ENCODE measurements at regions not wholly inside any gene's neighbourhood (a gene's known extent, or its start where the extent isn't known, plus 50 kb on each side); places are given as distances from the start of the nearest gene placed in this dataset.
A peak's percentile ranks its signal among the peaks of the same experiment; 100 is the strongest.
"Not testable (repeated sequence)": the region's sequence is repeated elsewhere in the genome, so short reads cannot be mapped to it uniquely, and the experiment has no call there.

GRCh38 chr21:16216288-16216962, 486.6 kb downstream of the USP25 start:
- no peak for DNase-seq (ENCODE audit: low spot score)
- TF ChIP-seq CTCF (IDR thresholded peaks at IDR 0.05; ENCODE audit: extremely low read depth, insufficient read depth, missing control alignments): no peak
- in situ Hi-C loops (cut with MboI; ENCODE audit: low pct_unique_long_range_greater_than_20kb, low sequenced_read_pairs, unreplicated experiment): no loop called here

GRCh38 chr21:16218682-16219343, 489.0 kb downstream of the USP25 start:
- DNase-seq (ENCODE audit: low spot score): peak; percentile 5
- no peak for TF ChIP-seq CTCF (IDR thresholded peaks at IDR 0.05; ENCODE audit: extremely low read depth, insufficient read depth, missing control alignments)
- in situ Hi-C loops (cut with MboI; ENCODE audit: low pct_unique_long_range_greater_than_20kb, low sequenced_read_pairs, unreplicated experiment): no loop called here

GRCh38 chr21:16224756-16225155, 495.0 kb downstream of the USP25 start:
- in situ Hi-C loops (cut with MboI; ENCODE audit: low pct_unique_long_range_greater_than_20kb, low sequenced_read_pairs, unreplicated experiment); DNase-seq (ENCODE audit: low spot score): not testable (repeated sequence)

- DNase-seq (ENCODE audit: low spot score): no peak
- in situ Hi-C loops (cut with MboI; ENCODE audit: low pct_unique_long_range_greater_than_20kb, low sequenced_read_pairs, unreplicated experiment): no loop called here
- TF ChIP-seq CTCF (IDR thresholded peaks at IDR 0.05; ENCODE audit: extremely low read depth, insufficient read depth, missing control alignments): no peak
Measured at GRCh38 chr21:16239659-16240265, 510.0 kb downstream of the USP25 start.

GRCh38 chr21:16241016-16241415, 511.2 kb downstream of the USP25 start:
- TF ChIP-seq CTCF (IDR thresholded peaks at IDR 0.05; ENCODE audit: extremely low read depth, insufficient read depth, missing control alignments): no peak
- in situ Hi-C loops (cut with MboI; ENCODE audit: low pct_unique_long_range_greater_than_20kb, low sequenced_read_pairs, unreplicated experiment): no loop called here

GRCh38 chr21:16241479-16241963, 511.7 kb downstream of the USP25 start:
- no peak for DNase-seq (ENCODE audit: low spot score)
- no peak for TF ChIP-seq CTCF (IDR thresholded peaks at IDR 0.05; ENCODE audit: extremely low read depth, insufficient read depth, missing control alignments)
- in situ Hi-C loops (cut with MboI; ENCODE audit: low pct_unique_long_range_greater_than_20kb, low sequenced_read_pairs, unreplicated experiment): no loop called here

More at GRCh38 chr21:16241016-16241415, 511.2 kb downstream of the USP25 start:
- no peak for DNase-seq (ENCODE audit: low spot score)

- in situ Hi-C loops (cut with MboI; ENCODE audit: low pct_unique_long_range_greater_than_20kb, low sequenced_read_pairs, unreplicated experiment): no loop called here
- TF ChIP-seq CTCF (IDR thresholded peaks at IDR 0.05; ENCODE audit: extremely low read depth, insufficient read depth, missing control alignments): no peak
- DNase-seq (ENCODE audit: low spot score): no peak
Measured at GRCh38 chr21:16243396-16243795, 513.6 kb downstream of the USP25 start.
